ENCODE measurements at regions not wholly inside any gene's neighbourhood (a gene's known extent, or its start where the extent isn't known, plus 50 kb on each side); places are given as distances from the start of the nearest gene placed in this dataset.

DNA sequence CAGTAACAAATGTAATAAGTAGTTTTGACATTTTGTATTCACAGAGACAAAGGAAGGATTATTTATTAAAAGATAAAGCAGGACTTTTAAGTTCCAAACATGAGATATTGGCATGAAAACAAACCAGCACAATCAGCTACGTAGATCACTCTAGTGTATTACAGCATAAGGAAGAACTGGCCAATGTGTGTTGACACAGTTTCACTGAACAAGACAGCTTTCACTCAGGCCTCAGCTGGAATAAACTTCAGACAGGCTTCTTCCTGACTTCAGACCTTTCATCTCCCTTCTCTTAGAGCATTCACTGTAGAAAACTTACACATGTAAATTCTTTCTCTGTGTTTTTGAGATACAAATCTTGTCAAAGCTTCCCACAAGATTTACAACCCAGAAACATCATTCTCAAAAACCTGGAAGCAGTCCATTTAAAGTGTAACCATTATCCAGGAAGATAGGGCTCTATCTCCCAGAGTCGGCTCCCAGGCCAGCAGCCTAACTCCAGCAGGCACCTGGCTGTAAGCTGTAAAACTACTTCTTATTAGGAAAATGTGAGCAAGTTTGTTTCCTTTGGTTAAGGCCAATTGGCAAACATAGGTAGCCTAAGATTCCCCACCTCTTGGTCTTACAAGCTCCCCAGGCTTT is 768.3 kb upstream of the CDH7 start:
- FAIRE-seq (no peak), ATAC-seq (no peak), DNase-seq (ENCODE audit: low spot score) (no peak)
- ChIA-PET CTCF (ENCODE audit: low intra/inter-chr PET ratio, low total read pairs) (no interaction called here), POLR2A (no interaction called here)
- H3K79me2 ChIP-seq (ENCODE audit: insufficient read depth, low read length): no peaks in the 10 kb centered on the region
- no peaks in the 10 kb centered on the region for H3K4me1 ChIP-seq (ENCODE audit: insufficient read depth, low read length)
- no peak overlapping the region for H3K4me2 ChIP-seq (ENCODE audit: low read depth, low read length)
- no peaks in the 10 kb centered on the region for H4K20me1 ChIP-seq (ENCODE audit: insufficient read depth, low read length)
- no peaks in the 10 kb centered on the region for H3K9me3 ChIP-seq (ENCODE audit: low read length)
- no peak overlapping the region for H3K4me3 ChIP-seq (replicated peaks in 1 of 3; ENCODE audit: insufficient read depth in 1 of 3, low read depth in 2 of 3, low read length in 3 of 3)
- no peaks in the 10 kb centered on the region for H3K27me3 ChIP-seq (ENCODE audit: control insufficient read depth in 1 of 2, insufficient read depth in 2 of 2, low read length in 2 of 2)
- TF ChIP-seq MTF1 (CRISPR knock-in tag; IDR thresholded peaks at IDR 0.05) (no peak), ZNF30 (CRISPR knock-in tag; IDR thresholded peaks at IDR 0.05) (no peak), ZNF501 (CRISPR knock-in tag; IDR thresholded peaks at IDR 0.05) (no peak), KLF13 (CRISPR knock-in tag; IDR thresholded peaks at IDR 0.05) (no peak), SPEN (CRISPR knock-in tag; IDR thresholded peaks at IDR 0.05; ENCODE audit: low read depth) (no peak), ZNF768 (CRISPR knock-in tag; IDR thresholded peaks at IDR 0.05) (no peak), ZNF10 (CRISPR knock-in tag; IDR thresholded peaks at IDR 0.05; ENCODE audit: borderline replicate concordance, low read depth) (no peak), ZNF891 (CRISPR knock-in tag; IDR thresholded peaks at IDR 0.05) (no peak), NR2F6 (IDR thresholded peaks at IDR 0.05) (no peak), NR2F6 (CRISPR knock-in tag; IDR thresholded peaks at IDR 0.05) (no peak), U2AF2 (IDR thresholded peaks at IDR 0.05; ENCODE audit: low read depth, low read length) (no peak), ZNF570 (CRISPR knock-in tag; IDR thresholded peaks at IDR 0.05; ENCODE audit: borderline replicate concordance) (no peak), ADNP (CRISPR knock-in tag; IDR thresholded peaks at IDR 0.05) (no peak), TOPORS (CRISPR knock-in tag; IDR thresholded peaks at IDR 0.05) (no peak)
- TF ChIP-seq, protein P1, sequence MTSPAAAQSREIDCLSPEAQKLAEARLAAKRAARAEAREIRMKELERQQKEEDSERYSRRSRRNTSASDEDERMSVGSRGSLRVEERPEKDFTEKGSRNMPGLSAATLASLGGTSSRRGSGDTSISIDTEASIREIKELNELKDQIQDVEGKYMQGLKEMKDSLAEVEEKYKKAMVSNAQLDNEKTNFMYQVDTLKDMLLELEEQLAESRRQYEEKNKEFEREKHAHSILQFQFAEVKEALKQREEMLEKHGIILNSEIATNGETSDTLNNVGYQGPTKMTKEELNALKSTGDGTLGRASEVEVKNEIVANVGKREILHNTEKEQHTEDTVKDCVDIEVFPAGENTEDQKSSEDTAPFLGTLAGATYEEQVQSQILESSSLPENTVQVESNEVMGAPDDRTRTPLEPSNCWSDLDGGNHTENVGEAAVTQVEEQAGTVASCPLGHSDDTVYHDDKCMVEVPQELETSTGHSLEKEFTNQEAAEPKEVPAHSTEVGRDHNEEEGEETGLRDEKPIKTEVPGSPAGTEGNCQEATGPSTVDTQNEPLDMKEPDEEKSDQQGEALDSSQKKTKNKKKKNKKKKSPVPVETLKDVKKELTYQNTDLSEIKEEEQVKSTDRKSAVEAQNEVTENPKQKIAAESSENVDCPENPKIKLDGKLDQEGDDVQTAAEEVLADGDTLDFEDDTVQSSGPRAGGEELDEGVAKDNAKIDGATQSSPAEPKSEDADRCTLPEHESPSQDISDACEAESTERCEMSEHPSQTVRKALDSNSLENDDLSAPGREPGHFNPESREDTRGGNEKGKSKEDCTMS (CRISPR knock-in tag; conservative IDR thresholded peaks at IDR 0.05): no peak
- TF ChIP-seq, protein P2, sequence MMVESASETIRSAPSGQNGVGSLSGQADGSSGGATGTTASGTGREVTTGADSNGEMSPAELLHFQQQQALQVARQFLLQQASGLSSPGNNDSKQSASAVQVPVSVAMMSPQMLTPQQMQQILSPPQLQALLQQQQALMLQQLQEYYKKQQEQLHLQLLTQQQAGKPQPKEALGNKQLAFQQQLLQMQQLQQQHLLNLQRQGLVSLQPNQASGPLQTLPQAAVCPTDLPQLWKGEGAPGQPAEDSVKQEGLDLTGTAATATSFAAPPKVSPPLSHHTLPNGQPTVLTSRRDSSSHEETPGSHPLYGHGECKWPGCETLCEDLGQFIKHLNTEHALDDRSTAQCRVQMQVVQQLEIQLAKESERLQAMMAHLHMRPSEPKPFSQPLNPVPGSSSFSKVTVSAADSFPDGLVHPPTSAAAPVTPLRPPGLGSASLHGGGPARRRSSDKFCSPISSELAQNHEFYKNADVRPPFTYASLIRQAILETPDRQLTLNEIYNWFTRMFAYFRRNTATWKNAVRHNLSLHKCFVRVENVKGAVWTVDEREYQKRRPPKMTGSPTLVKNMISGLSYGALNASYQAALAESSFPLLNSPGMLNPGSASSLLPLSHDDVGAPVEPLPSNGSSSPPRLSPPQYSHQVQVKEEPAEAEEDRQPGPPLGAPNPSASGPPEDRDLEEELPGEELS (CRISPR knock-in tag; IDR thresholded peaks at IDR 0.05): no peak
- TF ChIP-seq, protein P3, sequence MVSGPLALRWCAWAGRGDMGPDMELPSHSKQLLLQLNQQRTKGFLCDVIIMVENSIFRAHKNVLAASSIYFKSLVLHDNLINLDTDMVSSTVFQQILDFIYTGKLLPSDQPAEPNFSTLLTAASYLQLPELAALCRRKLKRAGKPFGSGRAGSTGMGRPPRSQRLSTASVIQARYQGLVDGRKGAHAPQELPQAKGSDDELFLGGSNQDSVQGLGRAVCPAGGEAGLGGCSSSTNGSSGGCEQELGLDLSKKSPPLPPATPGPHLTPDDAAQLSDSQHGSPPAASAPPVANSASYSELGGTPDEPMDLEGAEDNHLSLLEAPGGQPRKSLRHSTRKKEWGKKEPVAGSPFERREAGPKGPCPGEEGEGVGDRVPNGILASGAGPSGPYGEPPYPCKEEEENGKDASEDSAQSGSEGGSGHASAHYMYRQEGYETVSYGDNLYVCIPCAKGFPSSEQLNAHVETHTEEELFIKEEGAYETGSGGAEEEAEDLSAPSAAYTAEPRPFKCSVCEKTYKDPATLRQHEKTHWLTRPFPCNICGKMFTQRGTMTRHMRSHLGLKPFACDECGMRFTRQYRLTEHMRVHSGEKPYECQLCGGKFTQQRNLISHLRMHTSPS (CRISPR knock-in tag; IDR thresholded peaks at IDR 0.05; ENCODE audit: low read depth): no peak
- TF ChIP-seq, protein P4, sequence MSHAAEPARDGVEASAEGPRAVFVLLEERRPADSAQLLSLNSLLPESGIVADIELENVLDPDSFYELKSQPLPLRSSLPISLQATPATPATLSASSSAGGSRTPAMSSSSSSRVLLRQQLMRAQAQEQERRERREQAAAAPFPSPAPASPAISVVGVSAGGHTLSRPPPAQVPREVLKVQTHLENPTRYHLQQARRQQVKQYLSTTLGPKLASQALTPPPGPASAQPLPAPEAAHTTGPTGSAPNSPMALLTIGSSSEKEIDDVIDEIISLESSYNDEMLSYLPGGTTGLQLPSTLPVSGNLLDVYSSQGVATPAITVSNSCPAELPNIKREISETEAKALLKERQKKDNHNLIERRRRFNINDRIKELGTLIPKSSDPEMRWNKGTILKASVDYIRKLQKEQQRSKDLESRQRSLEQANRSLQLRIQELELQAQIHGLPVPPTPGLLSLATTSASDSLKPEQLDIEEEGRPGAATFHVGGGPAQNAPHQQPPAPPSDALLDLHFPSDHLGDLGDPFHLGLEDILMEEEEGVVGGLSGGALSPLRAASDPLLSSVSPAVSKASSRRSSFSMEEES (CRISPR knock-in tag; IDR thresholded peaks at IDR 0.05): no peak
- in situ Hi-C loops (cut with HindIII; ENCODE audit: extremely low pct_ligation_motif_present, low pct_unique_long_range_greater_than_20kb): no loop called here
- WGBS (ENCODE audit: low lambda C conversion rate): 0% methylated on average over 2 of the region's 2 CpGs
- H3K9ac ChIP-seq (ENCODE audit: insufficient read depth, low read depth, low read length): no peak overlapping the region
- H2AFZ ChIP-seq (ENCODE audit: low read length): no peak overlapping the region
- no peaks in the 10 kb centered on the region for H3K36me3 ChIP-seq (replicated peaks in 1 of 2; ENCODE audit: control insufficient read depth in 1 of 2, insufficient read depth in 2 of 2, low read length in 2 of 2)
- no peak overlapping the region for H3K27ac ChIP-seq (ENCODE audit: extremely low read length, insufficient read depth, low read length)
- intact Hi-C loops (cut with micrococcal nuclease; ENCODE audit: unreplicated experiment): no loop called here
- BruUV-seq (replicated peaks): no TSS peak
